NB4 (cell line): ENCODE measurements at regions not wholly inside any gene's neighbourhood (a gene's known extent, or its start where the extent isn't known, plus 50 kb on each side); places are given as distances from the start of the nearest gene placed in this dataset.
"Not testable (repeated sequence)": the region's sequence is repeated elsewhere in the genome, so short reads cannot be mapped to it uniquely, and the experiment has no call there.

ENCODE experiments used
- DNase-seq: peaks from one replicate; pipeline ENCODE4 v3.0.0; 2010; ENCODE audit warnings: low read depth
- H3K4me3 ChIP-seq: one replicate; pipeline ENCODE4 v1.5.1; 2011; ENCODE audit warnings: mild to moderate bottlenecking, low read depth, low read length, moderate library complexity
- CTCF ChIP-seq: IDR thresholded peaks from one replicate; pipeline ENCODE4 v1.5.1; 2012; ENCODE audit warnings: low read depth, low read length
- MYC ChIP-seq: IDR thresholded peaks from 2 replicates; pipeline ENCODE4 v1.6.1; 2011; ENCODE audit warnings: low read depth, low read length
- POLR2A ChIP-seq: IDR thresholded peaks from 2 replicates; pipeline ENCODE4 v1.6.1; 2011; ENCODE audit warnings: mild to moderate bottlenecking; ENCODE audit not compliant: insufficient read length; ENCODE audit errors: extremely low read depth
- TF ChIP-seq, protein P1 (sequence below): IDR thresholded peaks from 2 replicates; pipeline ENCODE4 v1.6.1; 2011; ENCODE audit warnings: low read depth, low read length

GRCh38 chr2:161488879-161489278 is 72.8 kb downstream of the TBR1 start:
- no peak for DNase-seq
- no peak overlapping the region for H3K4me3 ChIP-seq
- TF ChIP-seq, protein P1, sequence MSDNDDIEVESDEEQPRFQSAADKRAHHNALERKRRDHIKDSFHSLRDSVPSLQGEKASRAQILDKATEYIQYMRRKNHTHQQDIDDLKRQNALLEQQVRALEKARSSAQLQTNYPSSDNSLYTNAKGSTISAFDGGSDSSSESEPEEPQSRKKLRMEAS = no peak
- TF ChIP-seq CTCF (no peak), POLR2A (no peak), MYC (no peak)

DNA sequence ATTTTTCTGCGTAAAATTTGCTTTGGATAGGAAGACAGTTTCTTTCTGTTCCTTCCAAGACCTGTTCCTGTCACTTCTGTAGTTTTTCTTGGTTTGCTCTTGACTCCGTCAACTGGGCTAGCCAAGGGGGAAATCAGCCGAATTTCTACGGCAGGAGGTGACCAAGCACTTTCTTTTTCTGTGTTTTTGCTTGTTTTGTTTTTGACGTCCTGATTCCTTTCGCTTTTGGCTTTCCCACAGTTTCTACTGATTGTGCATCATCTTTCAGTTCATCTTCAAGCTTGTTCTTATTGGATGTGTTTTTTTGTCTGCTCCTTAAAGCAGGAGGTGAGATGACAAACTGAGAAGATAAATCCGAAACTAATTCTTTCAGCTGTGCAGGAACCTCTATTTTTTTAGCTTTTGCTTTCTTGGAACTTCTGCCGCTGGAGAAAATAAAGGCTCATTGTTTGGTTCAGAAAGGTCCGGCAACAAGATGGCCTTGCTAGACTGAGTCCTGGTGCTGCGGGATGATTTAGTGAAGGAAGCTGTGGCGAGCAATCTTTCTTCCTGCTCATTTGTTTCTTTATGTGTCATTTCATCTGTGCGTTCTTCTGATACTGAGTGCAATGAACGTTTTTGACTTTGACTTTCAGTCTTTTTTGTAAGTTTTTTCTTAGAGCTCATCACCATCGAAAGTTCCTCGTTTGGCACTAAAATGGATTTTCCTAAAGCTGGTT is 85.0 kb downstream of the TBR1 start:
- DNase-seq = peak; percentile 34
- peak overlapping the region; percentile 55 for H3K4me3 ChIP-seq

- H3K4me3 ChIP-seq, DNase-seq: not testable (repeated sequence)
Measured at GRCh38 chr2:161502279-161502678, 86.2 kb downstream of the TBR1 start.

- DNase-seq, H3K4me3 ChIP-seq: not testable (repeated sequence)
Measured at GRCh38 chr2:161504628-161505289, 88.7 kb downstream of the TBR1 start.

- DNase-seq, H3K4me3 ChIP-seq: not testable (repeated sequence)
Measured at GRCh38 chr2:161505466-161505865, 89.4 kb downstream of the TBR1 start.

DNA sequence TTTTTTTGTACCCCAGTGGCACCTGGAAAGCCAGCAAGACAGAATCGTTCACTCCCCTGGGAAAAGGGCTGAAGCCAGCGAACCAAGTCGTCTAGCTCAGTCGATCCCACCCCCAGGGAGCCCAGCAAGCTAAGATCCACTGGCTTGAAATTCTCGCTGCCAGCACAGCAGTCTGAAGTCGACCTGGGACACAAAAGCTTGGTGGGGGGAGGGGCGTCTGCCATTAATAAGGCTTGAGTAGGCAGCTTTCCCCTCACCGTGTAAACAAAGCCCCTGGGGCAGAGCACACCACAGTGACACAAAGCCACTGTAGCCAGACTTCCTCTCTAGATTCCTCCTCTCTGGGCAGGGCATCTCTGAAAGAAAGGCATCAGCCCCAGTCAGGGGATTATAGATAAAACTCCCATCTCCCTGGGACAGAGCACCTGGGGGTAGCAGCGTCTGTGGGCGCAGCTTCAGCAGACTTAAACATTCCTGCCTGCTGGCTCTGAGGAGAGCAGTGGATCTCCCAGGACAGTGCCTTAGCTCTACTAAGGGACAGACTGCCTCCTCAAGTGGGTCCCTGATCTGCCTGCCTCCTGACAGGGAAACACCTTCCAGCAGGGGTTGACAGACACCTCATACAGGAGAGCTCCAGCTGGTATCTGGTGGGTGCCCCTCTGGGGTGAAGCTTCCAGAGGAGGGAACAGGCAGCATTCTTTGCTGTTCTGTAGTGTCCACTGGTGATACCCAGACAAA is 97.4 kb downstream of the TBR1 start:
- DNase-seq, H3K4me3 ChIP-seq: not testable (repeated sequence)

DNA sequence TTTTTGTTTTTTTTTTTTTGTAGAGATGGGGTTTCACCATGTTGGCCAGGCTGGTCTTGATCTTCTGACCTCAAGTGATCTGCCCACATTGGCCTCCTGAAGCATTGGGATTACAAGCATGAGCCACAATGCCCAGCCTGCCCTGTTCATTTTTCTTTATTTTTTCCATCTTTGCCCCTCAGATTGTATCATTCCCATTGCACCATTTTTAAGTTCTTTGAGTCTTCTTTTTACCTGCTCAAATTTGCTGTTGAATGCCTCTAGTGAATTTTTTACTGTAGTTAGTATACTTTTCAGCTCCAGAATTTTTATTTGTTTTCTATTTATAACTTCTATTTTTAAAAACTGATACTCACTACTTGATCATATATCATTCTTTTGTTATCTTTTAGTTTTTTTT is 101.4 kb upstream of the SLC4A10 start:
- TF ChIP-seq CTCF = no peak
- no peak for TF ChIP-seq MYC
- TF ChIP-seq POLR2A = no peak
- TF ChIP-seq, protein P1 = no peak
- no peak for DNase-seq
- no peak overlapping the region for H3K4me3 ChIP-seq

GRCh38 chr2:161533218-161533617 is 91.0 kb upstream of the SLC4A10 start:
- H3K4me3 ChIP-seq = no peak overlapping the region
- DNase-seq = no peak
- TF ChIP-seq POLR2A (no peak), CTCF (no peak), MYC (no peak)
- TF ChIP-seq, protein P1 = no peak
